GM12892 (cell line): ENCODE measurements at regions not wholly inside any gene's neighbourhood (a gene's known extent, or its start where the extent isn't known, plus 50 kb on each side); places are given as distances from the start of the nearest gene placed in this dataset.

Experiments used
- POLR2A ChIP-seq: IDR thresholded peaks from 2 replicates; pipeline ENCODE4 v1.6.1; 2011; ENCODE audit warnings: low read depth, low read length, control low read depth
- POLR2AphosphoS5 ChIP-seq: IDR thresholded peaks from 2 replicates; pipeline ENCODE4 v1.6.1; 2011; ENCODE audit warnings: low read depth, low read length, control low read depth
- TAF1 ChIP-seq: IDR thresholded peaks from 2 replicates; pipeline ENCODE4 v1.6.1; 2011; ENCODE audit warnings: low read depth, mild to moderate bottlenecking, control low read depth, low read length, borderline replicate concordance

DNA sequence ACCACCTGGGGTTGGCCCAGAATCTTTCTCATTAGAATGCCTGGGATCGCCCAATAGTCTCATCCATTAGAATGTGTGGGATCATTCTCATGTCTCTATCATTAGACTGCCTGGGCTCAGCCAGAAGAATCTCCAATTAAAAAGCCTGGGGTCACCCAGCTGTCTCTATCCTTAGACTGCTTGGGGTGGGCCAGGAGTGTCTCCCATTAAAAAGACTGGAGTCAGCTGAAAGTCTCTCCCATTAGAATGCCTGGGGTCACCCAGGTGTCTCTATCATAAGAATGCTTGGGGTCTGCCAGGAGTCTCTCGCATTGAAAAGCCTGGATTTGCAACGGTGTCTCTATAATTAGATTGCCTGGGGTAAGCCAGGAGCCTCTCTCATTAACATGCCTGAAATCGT is 2225.7 kb downstream of the TP53TG3F start:
- TF ChIP-seq POLR2A (no peak), TAF1 (no peak), POLR2AphosphoS5 (no peak)
